Muscle of leg (tissue), 3 donors: ENCODE measurements at regions not wholly inside any gene's neighbourhood (a gene's known extent, or its start where the extent isn't known, plus 50 kb on each side); places are given as distances from the start of the nearest gene placed in this dataset.
"Not testable (repeated sequence)": the region's sequence is repeated elsewhere in the genome, so short reads cannot be mapped to it uniquely, and the experiment has no call there.

Source experiments
- DNase-seq: peaks from one replicate; pipeline ENCODE4 v3.0.0; 2013
- H3K27ac ChIP-seq: one replicate; pipeline ENCODE4 v1.5.1; 2013; ENCODE audit warnings: mild to moderate bottlenecking, low read length, control low read depth
- H3K27me3 ChIP-seq: one replicate; pipeline ENCODE4 v1.6.1; 2013; ENCODE audit warnings: low read length; ENCODE audit not compliant: control insufficient read depth, insufficient read depth
- H3K36me3 ChIP-seq: one replicate; pipeline ENCODE4 v1.6.1; 2013; ENCODE audit warnings: low read length; ENCODE audit not compliant: control insufficient read depth, insufficient read depth
- H3K4me1 ChIP-seq: one replicate; pipeline ENCODE4 v1.6.1; 2013; ENCODE audit warnings: low read length; ENCODE audit not compliant: control insufficient read depth, insufficient read depth
- H3K4me3 ChIP-seq: one replicate; pipeline ENCODE4 v1.5.1; 2013; ENCODE audit warnings: low read length, control low read depth
- H3K9me3 ChIP-seq: replicated peaks from 2 replicates; pipeline ENCODE4 v1.6.1; 2013; ENCODE audit warnings: low read depth, low read length; ENCODE audit not compliant: control insufficient read depth
- WGBS: methylation state at CpG from one replicate; pipeline ENCODE4 v1.1.5; 2013; ENCODE audit warnings: missing lambda C conversion rate; ENCODE audit not compliant: insufficient coverage; 5-methylcytosine and 5-hydroxymethylcytosine counted together

GRCh38 chr1:121443001-121443540, 258.3 kb downstream of the SRGAP2C start:
- Histone ChIP-seq H3K36me3 (no peaks in the 10 kb centered on the region), H3K27ac (no peak overlapping the region), H3K27me3 (no peaks in the 10 kb centered on the region), H3K4me1 (no peaks in the 10 kb centered on the region), H3K9me3 (no peaks in the 10 kb centered on the region), H3K4me3 (no peak overlapping the region)
- WGBS: no CpG with 5 or more reads among the region's 4 CpGs
- no peak for DNase-seq

GRCh38 chr1:121444096-121444495, 259.3 kb downstream of the SRGAP2C start:
- no peak for DNase-seq
- no peaks in the 10 kb centered on the region for H3K27me3 ChIP-seq
- H3K9me3 ChIP-seq: no peaks in the 10 kb centered on the region

GRCh38 chr1:121445679-121446078, 260.9 kb downstream of the SRGAP2C start:
- no peaks in the 10 kb centered on the region for H3K36me3 ChIP-seq
- H3K4me3 ChIP-seq: no peak overlapping the region
- no peaks in the 10 kb centered on the region for H3K9me3 ChIP-seq
- no peak overlapping the region for H3K27ac ChIP-seq
- no peaks in the 10 kb centered on the region for H3K4me1 ChIP-seq
- no peaks in the 10 kb centered on the region for H3K27me3 ChIP-seq
- no peak for DNase-seq

More at GRCh38 chr1:121444096-121444495, 259.3 kb downstream of the SRGAP2C start:
- H3K27ac ChIP-seq: no peak overlapping the region
- no peak overlapping the region for H3K4me3 ChIP-seq
- H3K4me1 ChIP-seq: no peaks in the 10 kb centered on the region
- no peaks in the 10 kb centered on the region for H3K36me3 ChIP-seq

- H3K9me3 ChIP-seq, DNase-seq, H3K4me3 ChIP-seq, H3K27ac ChIP-seq, H3K27me3 ChIP-seq, H3K36me3 ChIP-seq, H3K4me1 ChIP-seq: not testable (repeated sequence)
- WGBS: no CpG with 5 or more reads among the region's 1 CpG
Observed at GRCh38 chr1:121447280-121447923, 262.6 kb downstream of the SRGAP2C start.

- WGBS: no CpG with 5 or more reads among the region's 3 CpGs
- DNase-seq, H3K4me3 ChIP-seq, H3K4me1 ChIP-seq, H3K27ac ChIP-seq, H3K27me3 ChIP-seq, H3K9me3 ChIP-seq, H3K36me3 ChIP-seq: not testable (repeated sequence)
Observed at GRCh38 chr1:121448064-121448463, 263.3 kb downstream of the SRGAP2C start.

GRCh38 chr1:121448851-121449250, 264.1 kb downstream of the SRGAP2C start:
- DNase-seq: no peak
- Histone ChIP-seq H3K4me3 (no peak overlapping the region), H3K27ac (no peak overlapping the region), H3K27me3 (no peaks in the 10 kb centered on the region), H3K9me3 (no peaks in the 10 kb centered on the region), H3K36me3 (no peaks in the 10 kb centered on the region), H3K4me1 (no peaks in the 10 kb centered on the region)
- WGBS: no CpG with 5 or more reads among the region's 2 CpGs

- Histone ChIP-seq H3K4me3 (no peak overlapping the region), H3K27me3 (no peaks in the 10 kb centered on the region), H3K36me3 (no peaks in the 10 kb centered on the region), H3K4me1 (no peaks in the 10 kb centered on the region), H3K27ac (no peak overlapping the region), H3K9me3 (no peaks in the 10 kb centered on the region)
- no CpG with 5 or more reads among the region's 1 CpG for WGBS
- no peak for DNase-seq
Observed at GRCh38 chr1:121452484-121452883, 267.7 kb downstream of the SRGAP2C start.

GRCh38 chr1:121458291-121459048, 273.7 kb downstream of the SRGAP2C start:
- no peaks in the 10 kb centered on the region for H3K27me3 ChIP-seq
- WGBS: no CpG with 5 or more reads among the region's 2 CpGs
- H3K4me1 ChIP-seq: no peaks in the 10 kb centered on the region
- no peaks in the 10 kb centered on the region for H3K9me3 ChIP-seq
- peak; percentile 54 for DNase-seq
- H3K27ac ChIP-seq: no peak overlapping the region
- H3K4me3 ChIP-seq: no peak overlapping the region
- H3K36me3 ChIP-seq: no peaks in the 10 kb centered on the region

GRCh38 chr1:121459235-121459634, 274.5 kb downstream of the SRGAP2C start:
- H3K4me1 ChIP-seq: no peaks in the 10 kb centered on the region
- H3K27me3 ChIP-seq: no peaks in the 10 kb centered on the region
- WGBS: no CpG with 5 or more reads among the region's 2 CpGs
- H3K36me3 ChIP-seq: no peaks in the 10 kb centered on the region
- no peak overlapping the region for H3K4me3 ChIP-seq
- no peak for DNase-seq
- no peak overlapping the region for H3K27ac ChIP-seq
- H3K9me3 ChIP-seq: no peaks in the 10 kb centered on the region

GRCh38 chr1:121469395-121469794, 284.6 kb downstream of the SRGAP2C start:
- H3K4me1 ChIP-seq, H3K36me3 ChIP-seq, H3K27me3 ChIP-seq, DNase-seq, H3K4me3 ChIP-seq, H3K9me3 ChIP-seq, H3K27ac ChIP-seq: not testable (repeated sequence)
- WGBS: 50% methylated on average over 1 of the region's 1 CpG
